SU-DHL-6 (cell line): ENCODE measurements at regions not wholly inside any gene's neighbourhood (a gene's known extent, or its start where the extent isn't known, plus 50 kb on each side); places are given as distances from the start of the nearest gene placed in this dataset.

Experiments
- EZH2phosphoT487 ChIP-seq: fragments of 200-600 bp; sonication (generic), shearing (Covaris generic); conservative IDR thresholded peaks from 2 replicates; pipeline ENCODE4 v1.6.1; 2018; ENCODE audit warnings: mild to moderate bottlenecking, antibody characterized with exemption, low read length, moderate library complexity, mixed read lengths
- TF ChIP-seq, protein P1 (sequence below): fragments of 200-600 bp; sonication (generic); IDR thresholded peaks from one replicate; pipeline ENCODE4 v1.5.1; 2017; ENCODE audit warnings: antibody characterized with exemption, mild to moderate bottlenecking, low read length, moderate library complexity; ENCODE audit not compliant: insufficient read depth, poor library complexity, severe bottlenecking

DNA sequence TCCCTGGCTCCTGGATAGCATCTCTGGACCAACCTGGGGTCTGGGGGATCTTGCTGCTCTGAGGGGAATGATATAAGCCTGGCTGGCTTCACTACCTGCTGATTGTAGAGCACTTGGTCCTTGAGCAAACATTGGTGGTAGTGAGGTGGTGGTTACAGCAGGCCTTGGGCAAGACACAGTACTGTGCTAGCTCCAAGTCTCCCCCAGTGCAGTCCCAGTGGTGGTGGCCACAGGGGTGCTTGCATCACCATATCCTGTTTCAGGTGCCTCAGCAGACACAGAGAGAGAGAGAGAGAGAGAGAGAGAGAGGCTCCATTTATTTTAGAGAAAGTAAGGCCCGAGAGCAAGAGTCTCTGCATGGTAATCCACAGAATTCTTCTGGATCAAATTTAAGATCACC, 186.3 kb downstream of the MYRFL start:
- TF ChIP-seq, protein P1, sequence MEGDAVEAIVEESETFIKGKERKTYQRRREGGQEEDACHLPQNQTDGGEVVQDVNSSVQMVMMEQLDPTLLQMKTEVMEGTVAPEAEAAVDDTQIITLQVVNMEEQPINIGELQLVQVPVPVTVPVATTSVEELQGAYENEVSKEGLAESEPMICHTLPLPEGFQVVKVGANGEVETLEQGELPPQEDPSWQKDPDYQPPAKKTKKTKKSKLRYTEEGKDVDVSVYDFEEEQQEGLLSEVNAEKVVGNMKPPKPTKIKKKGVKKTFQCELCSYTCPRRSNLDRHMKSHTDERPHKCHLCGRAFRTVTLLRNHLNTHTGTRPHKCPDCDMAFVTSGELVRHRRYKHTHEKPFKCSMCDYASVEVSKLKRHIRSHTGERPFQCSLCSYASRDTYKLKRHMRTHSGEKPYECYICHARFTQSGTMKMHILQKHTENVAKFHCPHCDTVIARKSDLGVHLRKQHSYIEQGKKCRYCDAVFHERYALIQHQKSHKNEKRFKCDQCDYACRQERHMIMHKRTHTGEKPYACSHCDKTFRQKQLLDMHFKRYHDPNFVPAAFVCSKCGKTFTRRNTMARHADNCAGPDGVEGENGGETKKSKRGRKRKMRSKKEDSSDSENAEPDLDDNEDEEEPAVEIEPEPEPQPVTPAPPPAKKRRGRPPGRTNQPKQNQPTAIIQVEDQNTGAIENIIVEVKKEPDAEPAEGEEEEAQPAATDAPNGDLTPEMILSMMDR, result no peak
- TF ChIP-seq EZH2phosphoT487, result no peak
